K562 (cell line): ENCODE measurements at regions not wholly inside any gene's neighbourhood (a gene's known extent, or its start where the extent isn't known, plus 50 kb on each side); places are given as distances from the start of the nearest gene placed in this dataset.

Experiments used
- PYGO2 ChIP-seq: fragments of 450-650 bp; IDR thresholded peaks from 2 replicates; pipeline ENCODE4 v1.6.1; 2016; ENCODE audit warnings: mild to moderate bottlenecking, missing genetic modification characterization, moderate library complexity, missing compliant biosample characterization
- TF ChIP-seq, protein P1 (sequence below): fragments of 200-600 bp; sonication (generic); IDR thresholded peaks from one replicate; pipeline ENCODE4 v1.6.1; 2012; ENCODE audit warnings: mild to moderate bottlenecking, low read depth, low read length, inconsistent platforms
- TF ChIP-seq, protein P2 (sequence below): sonication (generic); formaldehyde crosslinking; IDR thresholded peaks from 2 replicates; pipeline ENCODE4 v1.8.0; 2022; ENCODE audit warnings: missing genetic modification reagents, mild to moderate bottlenecking, borderline replicate concordance

DNA sequence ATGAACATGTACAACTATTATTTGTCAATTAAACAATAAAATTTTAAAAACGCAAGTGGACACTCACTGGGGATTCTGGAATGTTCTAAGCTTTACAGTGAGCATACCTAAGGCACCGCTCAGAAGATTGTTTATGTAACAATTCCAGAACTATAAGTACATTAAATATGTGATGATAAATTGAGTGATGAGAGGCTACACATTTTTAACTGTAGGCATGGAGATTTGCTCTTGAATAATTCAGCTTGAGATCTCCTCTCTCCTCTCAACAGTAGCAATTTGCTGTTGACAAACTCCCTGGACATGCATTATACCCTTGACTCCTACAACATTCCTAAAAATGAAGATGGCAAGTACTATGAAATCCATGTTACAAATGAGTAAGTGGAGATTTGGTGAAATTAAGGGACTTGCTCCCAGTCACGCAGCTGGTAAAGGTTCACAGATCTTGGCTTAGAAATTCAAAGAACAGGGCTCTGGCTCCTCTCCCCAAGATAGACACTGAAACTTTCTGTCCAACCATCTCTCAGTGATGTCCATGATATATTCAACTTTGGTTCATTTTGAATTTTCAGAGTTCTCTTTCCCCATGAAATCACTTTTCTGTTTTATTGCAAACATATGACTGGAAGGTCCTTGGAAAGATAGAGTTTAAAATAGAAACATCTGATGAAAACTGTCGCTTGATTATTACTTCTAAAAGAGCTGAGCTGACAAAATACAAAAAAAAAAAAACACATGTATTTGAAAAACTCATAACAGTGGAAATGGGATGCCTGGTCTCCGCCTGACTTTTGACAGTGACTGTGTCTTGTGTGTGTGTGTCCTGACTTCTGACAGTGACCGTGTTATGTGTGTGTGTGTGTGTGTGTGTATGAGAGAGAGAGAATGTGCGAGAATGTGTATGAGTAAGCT, 488.3 kb downstream of the TNS3 start (continued):
- TF ChIP-seq, protein P1, sequence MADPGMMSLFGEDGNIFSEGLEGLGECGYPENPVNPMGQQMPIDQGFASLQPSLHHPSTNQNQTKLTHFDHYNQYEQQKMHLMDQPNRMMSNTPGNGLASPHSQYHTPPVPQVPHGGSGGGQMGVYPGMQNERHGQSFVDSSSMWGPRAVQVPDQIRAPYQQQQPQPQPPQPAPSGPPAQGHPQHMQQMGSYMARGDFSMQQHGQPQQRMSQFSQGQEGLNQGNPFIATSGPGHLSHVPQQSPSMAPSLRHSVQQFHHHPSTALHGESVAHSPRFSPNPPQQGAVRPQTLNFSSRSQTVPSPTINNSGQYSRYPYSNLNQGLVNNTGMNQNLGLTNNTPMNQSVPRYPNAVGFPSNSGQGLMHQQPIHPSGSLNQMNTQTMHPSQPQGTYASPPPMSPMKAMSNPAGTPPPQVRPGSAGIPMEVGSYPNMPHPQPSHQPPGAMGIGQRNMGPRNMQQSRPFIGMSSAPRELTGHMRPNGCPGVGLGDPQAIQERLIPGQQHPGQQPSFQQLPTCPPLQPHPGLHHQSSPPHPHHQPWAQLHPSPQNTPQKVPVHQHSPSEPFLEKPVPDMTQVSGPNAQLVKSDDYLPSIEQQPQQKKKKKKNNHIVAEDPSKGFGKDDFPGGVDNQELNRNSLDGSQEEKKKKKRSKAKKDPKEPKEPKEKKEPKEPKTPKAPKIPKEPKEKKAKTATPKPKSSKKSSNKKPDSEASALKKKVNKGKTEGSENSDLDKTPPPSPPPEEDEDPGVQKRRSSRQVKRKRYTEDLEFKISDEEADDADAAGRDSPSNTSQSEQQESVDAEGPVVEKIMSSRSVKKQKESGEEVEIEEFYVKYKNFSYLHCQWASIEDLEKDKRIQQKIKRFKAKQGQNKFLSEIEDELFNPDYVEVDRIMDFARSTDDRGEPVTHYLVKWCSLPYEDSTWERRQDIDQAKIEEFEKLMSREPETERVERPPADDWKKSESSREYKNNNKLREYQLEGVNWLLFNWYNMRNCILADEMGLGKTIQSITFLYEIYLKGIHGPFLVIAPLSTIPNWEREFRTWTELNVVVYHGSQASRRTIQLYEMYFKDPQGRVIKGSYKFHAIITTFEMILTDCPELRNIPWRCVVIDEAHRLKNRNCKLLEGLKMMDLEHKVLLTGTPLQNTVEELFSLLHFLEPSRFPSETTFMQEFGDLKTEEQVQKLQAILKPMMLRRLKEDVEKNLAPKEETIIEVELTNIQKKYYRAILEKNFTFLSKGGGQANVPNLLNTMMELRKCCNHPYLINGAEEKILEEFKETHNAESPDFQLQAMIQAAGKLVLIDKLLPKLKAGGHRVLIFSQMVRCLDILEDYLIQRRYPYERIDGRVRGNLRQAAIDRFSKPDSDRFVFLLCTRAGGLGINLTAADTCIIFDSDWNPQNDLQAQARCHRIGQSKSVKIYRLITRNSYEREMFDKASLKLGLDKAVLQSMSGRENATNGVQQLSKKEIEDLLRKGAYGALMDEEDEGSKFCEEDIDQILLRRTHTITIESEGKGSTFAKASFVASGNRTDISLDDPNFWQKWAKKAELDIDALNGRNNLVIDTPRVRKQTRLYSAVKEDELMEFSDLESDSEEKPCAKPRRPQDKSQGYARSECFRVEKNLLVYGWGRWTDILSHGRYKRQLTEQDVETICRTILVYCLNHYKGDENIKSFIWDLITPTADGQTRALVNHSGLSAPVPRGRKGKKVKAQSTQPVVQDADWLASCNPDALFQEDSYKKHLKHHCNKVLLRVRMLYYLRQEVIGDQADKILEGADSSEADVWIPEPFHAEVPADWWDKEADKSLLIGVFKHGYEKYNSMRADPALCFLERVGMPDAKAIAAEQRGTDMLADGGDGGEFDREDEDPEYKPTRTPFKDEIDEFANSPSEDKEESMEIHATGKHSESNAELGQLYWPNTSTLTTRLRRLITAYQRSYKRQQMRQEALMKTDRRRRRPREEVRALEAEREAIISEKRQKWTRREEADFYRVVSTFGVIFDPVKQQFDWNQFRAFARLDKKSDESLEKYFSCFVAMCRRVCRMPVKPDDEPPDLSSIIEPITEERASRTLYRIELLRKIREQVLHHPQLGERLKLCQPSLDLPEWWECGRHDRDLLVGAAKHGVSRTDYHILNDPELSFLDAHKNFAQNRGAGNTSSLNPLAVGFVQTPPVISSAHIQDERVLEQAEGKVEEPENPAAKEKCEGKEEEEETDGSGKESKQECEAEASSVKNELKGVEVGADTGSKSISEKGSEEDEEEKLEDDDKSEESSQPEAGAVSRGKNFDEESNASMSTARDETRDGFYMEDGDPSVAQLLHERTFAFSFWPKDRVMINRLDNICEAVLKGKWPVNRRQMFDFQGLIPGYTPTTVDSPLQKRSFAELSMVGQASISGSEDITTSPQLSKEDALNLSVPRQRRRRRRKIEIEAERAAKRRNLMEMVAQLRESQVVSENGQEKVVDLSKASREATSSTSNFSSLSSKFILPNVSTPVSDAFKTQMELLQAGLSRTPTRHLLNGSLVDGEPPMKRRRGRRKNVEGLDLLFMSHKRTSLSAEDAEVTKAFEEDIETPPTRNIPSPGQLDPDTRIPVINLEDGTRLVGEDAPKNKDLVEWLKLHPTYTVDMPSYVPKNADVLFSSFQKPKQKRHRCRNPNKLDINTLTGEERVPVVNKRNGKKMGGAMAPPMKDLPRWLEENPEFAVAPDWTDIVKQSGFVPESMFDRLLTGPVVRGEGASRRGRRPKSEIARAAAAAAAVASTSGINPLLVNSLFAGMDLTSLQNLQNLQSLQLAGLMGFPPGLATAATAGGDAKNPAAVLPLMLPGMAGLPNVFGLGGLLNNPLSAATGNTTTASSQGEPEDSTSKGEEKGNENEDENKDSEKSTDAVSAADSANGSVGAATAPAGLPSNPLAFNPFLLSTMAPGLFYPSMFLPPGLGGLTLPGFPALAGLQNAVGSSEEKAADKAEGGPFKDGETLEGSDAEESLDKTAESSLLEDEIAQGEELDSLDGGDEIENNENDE: no peak
- TF ChIP-seq, protein P2, sequence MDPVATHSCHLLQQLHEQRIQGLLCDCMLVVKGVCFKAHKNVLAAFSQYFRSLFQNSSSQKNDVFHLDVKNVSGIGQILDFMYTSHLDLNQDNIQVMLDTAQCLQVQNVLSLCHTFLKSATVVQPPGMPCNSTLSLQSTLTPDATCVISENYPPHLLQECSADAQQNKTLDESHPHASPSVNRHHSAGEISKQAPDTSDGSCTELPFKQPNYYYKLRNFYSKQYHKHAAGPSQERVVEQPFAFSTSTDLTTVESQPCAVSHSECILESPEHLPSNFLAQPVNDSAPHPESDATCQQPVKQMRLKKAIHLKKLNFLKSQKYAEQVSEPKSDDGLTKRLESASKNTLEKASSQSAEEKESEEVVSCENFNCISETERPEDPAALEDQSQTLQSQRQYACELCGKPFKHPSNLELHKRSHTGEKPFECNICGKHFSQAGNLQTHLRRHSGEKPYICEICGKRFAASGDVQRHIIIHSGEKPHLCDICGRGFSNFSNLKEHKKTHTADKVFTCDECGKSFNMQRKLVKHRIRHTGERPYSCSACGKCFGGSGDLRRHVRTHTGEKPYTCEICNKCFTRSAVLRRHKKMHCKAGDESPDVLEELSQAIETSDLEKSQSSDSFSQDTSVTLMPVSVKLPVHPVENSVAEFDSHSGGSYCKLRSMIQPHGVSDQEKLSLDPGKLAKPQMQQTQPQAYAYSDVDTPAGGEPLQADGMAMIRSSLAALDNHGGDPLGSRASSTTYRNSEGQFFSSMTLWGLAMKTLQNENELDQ: no peak
- TF ChIP-seq PYGO2 (tag): no peak
